ENCODE measurements at regions not wholly inside any gene's neighbourhood (a gene's known extent, or its start where the extent isn't known, plus 50 kb on each side); places are given as distances from the start of the nearest gene placed in this dataset.

DNA sequence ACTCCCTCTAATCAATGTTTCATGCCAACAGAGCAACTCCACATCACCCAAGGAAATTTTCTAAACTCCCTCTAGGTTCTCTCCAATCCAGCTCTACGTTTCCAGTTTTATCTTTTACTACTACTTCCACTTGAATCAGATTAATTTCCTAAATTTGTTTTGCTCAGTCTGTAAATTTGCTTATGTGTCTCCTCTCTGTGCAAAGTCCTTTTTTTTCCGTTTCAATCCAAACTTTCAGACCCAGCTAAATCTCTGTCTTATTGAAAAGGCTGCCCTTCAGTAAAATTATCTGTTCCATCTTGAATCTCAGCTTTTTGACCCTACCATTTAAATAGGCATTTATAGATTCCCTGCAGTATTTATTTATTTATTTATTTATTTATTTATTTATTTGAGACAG is 61.4 kb upstream of the COX10 start (continued):
- TF ChIP-seq, protein P1, sequence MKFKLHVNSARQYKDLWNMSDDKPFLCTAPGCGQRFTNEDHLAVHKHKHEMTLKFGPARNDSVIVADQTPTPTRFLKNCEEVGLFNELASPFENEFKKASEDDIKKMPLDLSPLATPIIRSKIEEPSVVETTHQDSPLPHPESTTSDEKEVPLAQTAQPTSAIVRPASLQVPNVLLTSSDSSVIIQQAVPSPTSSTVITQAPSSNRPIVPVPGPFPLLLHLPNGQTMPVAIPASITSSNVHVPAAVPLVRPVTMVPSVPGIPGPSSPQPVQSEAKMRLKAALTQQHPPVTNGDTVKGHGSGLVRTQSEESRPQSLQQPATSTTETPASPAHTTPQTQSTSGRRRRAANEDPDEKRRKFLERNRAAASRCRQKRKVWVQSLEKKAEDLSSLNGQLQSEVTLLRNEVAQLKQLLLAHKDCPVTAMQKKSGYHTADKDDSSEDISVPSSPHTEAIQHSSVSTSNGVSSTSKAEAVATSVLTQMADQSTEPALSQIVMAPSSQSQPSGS (CRISPR knock-in tag; IDR thresholded peaks at IDR 0.05; ENCODE audit: borderline replicate concordance, low read depth) = no peak

DNA sequence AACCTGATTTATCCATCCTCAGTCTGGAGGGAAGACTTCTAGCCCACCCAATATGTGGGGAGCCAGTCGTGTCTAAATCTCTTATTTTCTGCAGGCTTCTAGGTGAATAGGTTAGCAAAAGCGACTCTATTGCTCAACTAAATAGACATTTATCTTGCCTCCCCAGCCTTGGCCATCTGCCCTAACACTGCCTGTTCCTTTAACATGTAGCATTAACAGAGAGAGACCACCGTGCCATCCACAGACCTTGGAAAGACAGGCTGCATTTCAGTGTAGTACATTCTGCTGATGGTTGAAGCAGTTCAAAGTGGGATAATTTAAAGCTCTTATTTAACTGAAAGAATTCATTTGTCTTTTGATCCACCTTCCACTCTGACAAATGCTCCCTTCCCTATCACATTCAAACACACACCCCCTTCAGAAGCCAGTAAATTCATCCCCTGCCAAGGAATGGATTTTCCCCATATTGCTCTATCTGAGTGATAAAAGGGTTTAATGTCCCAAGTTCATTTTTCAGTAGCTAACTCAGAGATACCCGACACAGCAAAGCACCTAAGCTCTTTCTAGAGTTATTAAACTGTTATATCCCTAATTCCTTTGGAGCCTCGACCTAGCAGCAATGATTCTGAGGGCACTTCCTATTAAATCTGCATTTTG is 58.1 kb upstream of the COX10 start:
- no peak for ATAC-seq
- ChIA-PET CTCF (no interaction called here), POLR2A (interaction anchor here (0.6 kb wide), 1 partner anchor 37 kb away, joined by 4 read pairs; no protein-coding TSS in a partner anchor)
- Mint-ChIP-seq H3K27ac (no peak overlapping the region), H3K9me3 (peaks cover 12% of the 10 kb centered on the region), H3K4me3 (no peak overlapping the region), H3K36me3 (peaks cover 4% of the 10 kb centered on the region; the same call in 1 of the 2 replicates), H3K4me1 (peaks cover 33% of the 10 kb centered on the region), H3K27me3 (ENCODE audit: low read depth) (no peaks in the 10 kb centered on the region)
- TF ChIP-seq EMX1 (CRISPR knock-in tag; IDR thresholded peaks at IDR 0.05) (no peak), NFYB (CRISPR knock-in tag; conservative IDR thresholded peaks at IDR 0.05; ENCODE audit: low read depth) (no peak), PRRX2 (CRISPR knock-in tag; IDR thresholded peaks at IDR 0.05) (no peak), AR (CRISPR knock-in tag; IDR thresholded peaks at IDR 0.05) (no peak), CTCF (IDR thresholded peaks at IDR 0.05) (no peak), NR3C1 (CRISPR knock-in tag; conservative IDR thresholded peaks at IDR 0.05; ENCODE audit: low read depth) (no peak), MXD4 (CRISPR knock-in tag; IDR thresholded peaks at IDR 0.05; ENCODE audit: borderline replicate concordance) (no peak), ZNF219 (CRISPR knock-in tag; IDR thresholded peaks at IDR 0.05; ENCODE audit: borderline replicate concordance) (no peak), NFE2L1 (CRISPR knock-in tag; IDR thresholded peaks at IDR 0.05) (no peak), JUN (CRISPR knock-in tag; IDR thresholded peaks at IDR 0.05) (no peak), ZNF121 (CRISPR knock-in tag; IDR thresholded peaks at IDR 0.05) (no peak), ETV6 (CRISPR knock-in tag; IDR thresholded peaks at IDR 0.05) (no peak), ATF3 (CRISPR knock-in tag; conservative IDR thresholded peaks at IDR 0.05) (no peak)
- TF ChIP-seq, protein P2, sequence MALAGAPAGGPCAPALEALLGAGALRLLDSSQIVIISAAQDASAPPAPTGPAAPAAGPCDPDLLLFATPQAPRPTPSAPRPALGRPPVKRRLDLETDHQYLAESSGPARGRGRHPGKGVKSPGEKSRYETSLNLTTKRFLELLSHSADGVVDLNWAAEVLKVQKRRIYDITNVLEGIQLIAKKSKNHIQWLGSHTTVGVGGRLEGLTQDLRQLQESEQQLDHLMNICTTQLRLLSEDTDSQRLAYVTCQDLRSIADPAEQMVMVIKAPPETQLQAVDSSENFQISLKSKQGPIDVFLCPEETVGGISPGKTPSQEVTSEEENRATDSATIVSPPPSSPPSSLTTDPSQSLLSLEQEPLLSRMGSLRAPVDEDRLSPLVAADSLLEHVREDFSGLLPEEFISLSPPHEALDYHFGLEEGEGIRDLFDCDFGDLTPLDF (CRISPR knock-in tag; IDR thresholded peaks at IDR 0.05) = no peak
- TF ChIP-seq, protein P3, sequence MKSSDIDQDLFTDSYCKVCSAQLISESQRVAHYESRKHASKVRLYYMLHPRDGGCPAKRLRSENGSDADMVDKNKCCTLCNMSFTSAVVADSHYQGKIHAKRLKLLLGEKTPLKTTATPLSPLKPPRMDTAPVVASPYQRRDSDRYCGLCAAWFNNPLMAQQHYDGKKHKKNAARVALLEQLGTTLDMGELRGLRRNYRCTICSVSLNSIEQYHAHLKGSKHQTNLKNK (CRISPR knock-in tag; IDR thresholded peaks at IDR 0.05) = no peak
- TF ChIP-seq, protein P1 (CRISPR knock-in tag; IDR thresholded peaks at IDR 0.05; ENCODE audit: borderline replicate concordance, low read depth) = no peak
- no peak for DNase-seq (ENCODE audit: low spot score)

Data from WTC11 (cell line).